GM12878 (cell line): ENCODE measurements at regions not wholly inside any gene's neighbourhood (a gene's known extent, or its start where the extent isn't known, plus 50 kb on each side); places are given as distances from the start of the nearest gene placed in this dataset.

Experiments used
- ATAC-seq: fragments of 200-7000 bp; cut with Tn5 transposase; 3 replicates; pipeline ENCODE4 v1.9.1; 2020; ENCODE audit warnings: mild to moderate bottlenecking, moderate library complexity
- BruUV-seq: library from RNA; stranded (reverse); fragments of 400-500 nt; replicated peaks from 2 replicates; lab custom pipeline; 2021; lab: Mats Ljungman, UMichigan
- CTCF ChIA-PET: fragments of 300-600 bp; sonication (Branson Sonifier 250); formaldehyde crosslinking; extraction: SDS; loops from one replicate; lab custom pipeline; 2021; ENCODE audit warnings: inconsistent platforms; lab: Yijun Ruan, JAX
- POLR2A ChIA-PET: fragments of 350-600 bp; formaldehyde crosslinking; extraction: SDS; loops from one replicate; lab custom pipeline; 2021; ENCODE audit warnings: inconsistent platforms; lab: Charles Lee
- RAD21 ChIA-PET: fragments of 300-600 bp; sonication (Branson Sonifier 250); formaldehyde crosslinking; loops from one replicate; lab custom pipeline; 2023; ENCODE audit warnings: antibody characterized with exemption; ENCODE audit not compliant: unreplicated experiment; lab: Charles Lee
- SMC1A ChIA-PET: fragments of 300-600 bp; sonication (Branson Sonifier 250); formaldehyde crosslinking; loops from one replicate; lab custom pipeline; 2023; ENCODE audit not compliant: unreplicated experiment, uncharacterized antibody; lab: Charles Lee
- DNase-seq: peaks from one replicate; pipeline ENCODE4 v3.0.0-alpha.2; 2011; ENCODE audit warnings: low read depth, low spot score
- FAIRE-seq: peaks from 3 replicates; lab custom pipeline; 2011; peaks lifted over from hg19 to GRCh38; lab: Jason Lieb, UNC
- H2AFZ ChIP-seq: 2 replicates; pipeline ENCODE4 v1.6.0; 2011; ENCODE audit warnings: low read depth, low read length, control low read depth; ENCODE audit not compliant: control insufficient read depth
- H3K27ac ChIP-seq: 2 replicates; pipeline ENCODE4 v1.5.1; 2011; ENCODE audit warnings: control low read depth; ENCODE audit not compliant: control insufficient read depth, insufficient read depth
- H3K27me3 ChIP-seq, 2 experiments: replicated peaks in 1 of 2; 2 replicates each; pipeline versions ENCODE4 v1.6.0 to v1.6.1; 2011; ENCODE audit warnings: low read length in 1 of 2; ENCODE audit not compliant: control insufficient read depth in 2 of 2, insufficient read depth in 2 of 2
- H3K36me3 ChIP-seq, 2 experiments: 2 replicates each; pipeline ENCODE4 v1.5.1; 2011; ENCODE audit warnings: low read length in 1 of 2; ENCODE audit not compliant: control insufficient read depth in 2 of 2, insufficient read depth in 2 of 2
- H3K4me1 ChIP-seq: 2 replicates; pipeline ENCODE4 v1.6.1; 2011; ENCODE audit warnings: mild to moderate bottlenecking, low read length, moderate library complexity, mixed read lengths; ENCODE audit not compliant: control insufficient read depth, insufficient read depth
- H3K4me2 ChIP-seq: 2 replicates; pipeline ENCODE4 v1.6.0; 2011; ENCODE audit warnings: control low read depth; ENCODE audit not compliant: control insufficient read depth, insufficient read depth
- H3K4me3 ChIP-seq: fragments of 200-600 bp; sonication (generic); 2 replicates; pipeline ENCODE4 v1.5.1; 2016
- H3K79me2 ChIP-seq: 2 replicates; pipeline ENCODE4 v1.6.0; 2011; ENCODE audit warnings: low read length; ENCODE audit not compliant: control insufficient read depth, insufficient read depth
- H3K9ac ChIP-seq: 2 replicates; pipeline ENCODE4 v1.8.0; 2011; ENCODE audit warnings: low read length, control low read depth, mixed read lengths; ENCODE audit not compliant: control insufficient read depth, insufficient read depth
- H3K9me3 ChIP-seq: replicated peaks from 3 replicates; pipeline ENCODE4 v1.5.1; 2011; ENCODE audit warnings: mild to moderate bottlenecking, low read length; ENCODE audit not compliant: control insufficient read depth, insufficient read depth
- H4K20me1 ChIP-seq: 2 replicates; pipeline ENCODE4 v1.6.0; 2011; ENCODE audit not compliant: control insufficient read depth, insufficient read depth
- BCLAF1 ChIP-seq: fragments of 450-650 bp; IDR thresholded peaks from 2 replicates; pipeline ENCODE4 v1.6.1; 2017; ENCODE audit warnings: antibody characterized with exemption, mild to moderate bottlenecking, moderate library complexity
- ETV6 ChIP-seq, 2 experiments: fragments of 450-650 bp in 1 of 2; IDR thresholded peaks in 1 of 2; conservative IDR thresholded peaks in 1 of 2; 2 replicates each; pipeline ENCODE4 v1.6.1; 2014; ENCODE audit warnings: antibody characterized with exemption in 1 of 2, borderline replicate concordance in 1 of 2, low read depth in 1 of 2, mild to moderate bottlenecking in 1 of 2, moderate library complexity in 1 of 2
- HCFC1 ChIP-seq: fragments of 150-350 bp; IDR thresholded peaks from 2 replicates; pipeline ENCODE4 v1.6.1; 2014; ENCODE audit warnings: low read length
- NFIC ChIP-seq: IDR thresholded peaks from 2 replicates; pipeline ENCODE4 v1.6.1; 2012; ENCODE audit warnings: low read depth, mild to moderate bottlenecking, inconsistent platforms, low read length, moderate library complexity
- RBBP5 ChIP-seq: fragments of 200-600 bp; sonication (generic); conservative IDR thresholded peaks from 2 replicates; pipeline ENCODE4 v1.6.1; 2016
- TCF7 ChIP-seq: IDR thresholded peaks from 2 replicates; pipeline ENCODE4 v1.6.1; 2014; ENCODE audit warnings: antibody characterized with exemption, borderline replicate concordance
- WGBS: methylation state at CpG from one replicate; pipeline ENCODE4 v1.1.6; 2016; ENCODE audit warnings: low lambda C conversion rate; ENCODE audit not compliant: insufficient replicate concordance, insufficient coverage; ENCODE audit errors: missing lambda C conversion rate; 5-methylcytosine and 5-hydroxymethylcytosine counted together
- in situ Hi-C: fragments of 300-500 bp; cut with MboI; formaldehyde crosslinking; loops from 9 replicates; pipeline ENCODE4 v1.14.3; 2018; ENCODE audit warnings: mixed read lengths
- intact Hi-C: fragments of 100-400 bp; cut with micrococcal nuclease; formaldehyde crosslinking; loops from one replicate; pipeline ENCODE4 v1.14.2; 2022; ENCODE audit not compliant: unreplicated experiment
- TF ChIP-seq, protein P1 (sequence below): fragments of 450-650 bp; formaldehyde crosslinking; IDR thresholded peaks from 2 replicates; pipeline ENCODE4 v1.5.0; 2022; ENCODE audit warnings: mild to moderate bottlenecking, missing genetic modification characterization
- TF ChIP-seq, protein P2 (sequence below): fragments of 450-650 bp; IDR thresholded peaks from 2 replicates; pipeline ENCODE4 v1.6.1; 2017; ENCODE audit warnings: mild to moderate bottlenecking, moderate library complexity

DNA sequence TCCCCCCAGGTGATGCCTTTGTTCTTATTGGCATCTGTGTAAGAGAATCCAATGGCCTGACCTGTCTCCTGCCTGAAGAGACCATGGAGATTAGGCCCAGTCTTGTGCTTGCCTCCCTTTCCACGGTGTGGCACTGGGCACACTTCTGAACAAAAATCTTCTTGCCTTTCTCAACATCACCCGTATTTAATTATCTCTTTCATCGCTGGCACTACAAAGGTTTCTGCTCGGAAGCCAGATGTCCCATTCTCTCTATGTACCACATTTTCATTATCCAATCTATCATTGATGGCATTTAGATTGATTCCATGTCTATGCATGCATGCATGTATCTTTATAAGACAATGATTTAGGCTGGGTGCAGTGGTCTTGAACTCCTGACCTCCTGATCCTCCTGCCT, 74.3 kb downstream of the SLC25A15 start:
- Histone ChIP-seq H3K27ac (no peak overlapping the region), H3K4me2 (no peak overlapping the region), H3K9ac (no peak overlapping the region), H3K36me3 (no peaks in the 10 kb centered on the region), H3K27me3 (no peaks in the 10 kb centered on the region), H3K79me2 (no peaks in the 10 kb centered on the region), H3K4me3 (no peak overlapping the region), H2AFZ (no peak overlapping the region), H4K20me1 (no peaks in the 10 kb centered on the region), H3K9me3 (no peaks in the 10 kb centered on the region), H3K4me1 (no peaks in the 10 kb centered on the region)
- in situ Hi-C loops, result no loop called here
- SMC1A ChIA-PET, result interaction anchor here (1.6 kb wide), 1 partner anchor 10 kb away, joined by 5 read pairs; no protein-coding TSS in a partner anchor
- CTCF ChIA-PET, result interaction anchor here (1.2 kb wide), 1 partner anchor 58 kb away, joined by 3 read pairs; no protein-coding TSS in a partner anchor
- ATAC-seq (no peak), FAIRE-seq (no peak), DNase-seq (no peak)
- no TSS peak for BruUV-seq
- RAD21 ChIA-PET, result no interaction called here
- TF ChIP-seq NFIC, result no peak
- TF ChIP-seq HCFC1, result no peak
- no peak for TF ChIP-seq BCLAF1
- TF ChIP-seq, protein P1, sequence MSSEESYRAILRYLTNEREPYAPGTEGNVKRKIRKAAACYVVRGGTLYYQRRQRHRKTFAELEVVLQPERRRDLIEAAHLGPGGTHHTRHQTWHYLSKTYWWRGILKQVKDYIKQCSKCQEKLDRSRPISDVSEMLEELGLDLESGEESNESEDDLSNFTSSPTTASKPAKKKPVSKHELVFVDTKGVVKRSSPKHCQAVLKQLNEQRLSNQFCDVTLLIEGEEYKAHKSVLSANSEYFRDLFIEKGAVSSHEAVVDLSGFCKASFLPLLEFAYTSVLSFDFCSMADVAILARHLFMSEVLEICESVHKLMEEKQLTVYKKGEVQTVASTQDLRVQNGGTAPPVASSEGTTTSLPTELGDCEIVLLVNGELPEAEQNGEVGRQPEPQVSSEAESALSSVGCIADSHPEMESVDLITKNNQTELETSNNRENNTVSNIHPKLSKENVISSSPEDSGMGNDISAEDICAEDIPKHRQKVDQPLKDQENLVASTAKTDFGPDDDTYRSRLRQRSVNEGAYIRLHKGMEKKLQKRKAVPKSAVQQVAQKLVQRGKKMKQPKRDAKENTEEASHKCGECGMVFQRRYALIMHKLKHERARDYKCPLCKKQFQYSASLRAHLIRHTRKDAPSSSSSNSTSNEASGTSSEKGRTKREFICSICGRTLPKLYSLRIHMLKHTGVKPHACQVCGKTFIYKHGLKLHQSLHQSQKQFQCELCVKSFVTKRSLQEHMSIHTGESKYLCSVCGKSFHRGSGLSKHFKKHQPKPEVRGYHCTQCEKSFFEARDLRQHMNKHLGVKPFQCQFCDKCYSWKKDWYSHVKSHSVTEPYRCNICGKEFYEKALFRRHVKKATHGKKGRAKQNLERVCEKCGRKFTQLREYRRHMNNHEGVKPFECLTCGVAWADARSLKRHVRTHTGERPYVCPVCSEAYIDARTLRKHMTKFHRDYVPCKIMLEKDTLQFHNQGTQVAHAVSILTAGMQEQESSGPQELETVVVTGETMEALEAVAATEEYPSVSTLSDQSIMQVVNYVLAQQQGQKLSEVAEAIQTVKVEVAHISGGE (CRISPR knock-in tag), result no peak
- no peak for TF ChIP-seq RBBP5
- no peak for TF ChIP-seq ETV6 (conservative IDR thresholded peaks at IDR 0.05 in 1 of 2, IDR thresholded peaks at IDR 0.05 in 1 of 2; ENCODE audit: borderline replicate concordance in 1 of 2, low read depth in 1 of 2)
- TF ChIP-seq, protein P2, sequence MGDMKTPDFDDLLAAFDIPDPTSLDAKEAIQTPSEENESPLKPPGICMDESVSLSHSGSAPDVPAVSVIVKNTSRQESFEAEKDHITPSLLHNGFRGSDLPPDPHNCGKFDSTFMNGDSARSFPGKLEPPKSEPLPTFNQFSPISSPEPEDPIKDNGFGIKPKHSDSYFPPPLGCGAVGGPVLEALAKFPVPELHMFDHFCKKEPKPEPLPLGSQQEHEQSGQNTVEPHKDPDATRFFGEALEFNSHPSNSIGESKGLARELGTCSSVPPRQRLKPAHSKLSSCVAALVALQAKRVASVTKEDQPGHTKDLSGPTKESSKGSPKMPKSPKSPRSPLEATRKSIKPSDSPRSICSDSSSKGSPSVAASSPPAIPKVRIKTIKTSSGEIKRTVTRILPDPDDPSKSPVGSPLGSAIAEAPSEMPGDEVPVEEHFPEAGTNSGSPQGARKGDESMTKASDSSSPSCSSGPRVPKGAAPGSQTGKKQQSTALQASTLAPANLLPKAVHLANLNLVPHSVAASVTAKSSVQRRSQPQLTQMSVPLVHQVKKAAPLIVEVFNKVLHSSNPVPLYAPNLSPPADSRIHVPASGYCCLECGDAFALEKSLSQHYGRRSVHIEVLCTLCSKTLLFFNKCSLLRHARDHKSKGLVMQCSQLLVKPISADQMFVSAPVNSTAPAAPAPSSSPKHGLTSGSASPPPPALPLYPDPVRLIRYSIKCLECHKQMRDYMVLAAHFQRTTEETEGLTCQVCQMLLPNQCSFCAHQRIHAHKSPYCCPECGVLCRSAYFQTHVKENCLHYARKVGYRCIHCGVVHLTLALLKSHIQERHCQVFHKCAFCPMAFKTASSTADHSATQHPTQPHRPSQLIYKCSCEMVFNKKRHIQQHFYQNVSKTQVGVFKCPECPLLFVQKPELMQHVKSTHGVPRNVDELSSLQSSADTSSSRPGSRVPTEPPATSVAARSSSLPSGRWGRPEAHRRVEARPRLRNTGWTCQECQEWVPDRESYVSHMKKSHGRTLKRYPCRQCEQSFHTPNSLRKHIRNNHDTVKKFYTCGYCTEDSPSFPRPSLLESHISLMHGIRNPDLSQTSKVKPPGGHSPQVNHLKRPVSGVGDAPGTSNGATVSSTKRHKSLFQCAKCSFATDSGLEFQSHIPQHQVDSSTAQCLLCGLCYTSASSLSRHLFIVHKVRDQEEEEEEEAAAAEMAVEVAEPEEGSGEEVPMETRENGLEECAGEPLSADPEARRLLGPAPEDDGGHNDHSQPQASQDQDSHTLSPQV, result no peak
- TF ChIP-seq TCF7, result no peak
- intact Hi-C loops, result no loop called here
- 76% methylated on average over 4 of the region's 4 CpGs for WGBS
- POLR2A ChIA-PET, result no interaction called here
